ENCODE measurements at regions not wholly inside any gene's neighbourhood (a gene's known extent, or its start where the extent isn't known, plus 50 kb on each side); places are given as distances from the start of the nearest gene placed in this dataset.

DNA sequence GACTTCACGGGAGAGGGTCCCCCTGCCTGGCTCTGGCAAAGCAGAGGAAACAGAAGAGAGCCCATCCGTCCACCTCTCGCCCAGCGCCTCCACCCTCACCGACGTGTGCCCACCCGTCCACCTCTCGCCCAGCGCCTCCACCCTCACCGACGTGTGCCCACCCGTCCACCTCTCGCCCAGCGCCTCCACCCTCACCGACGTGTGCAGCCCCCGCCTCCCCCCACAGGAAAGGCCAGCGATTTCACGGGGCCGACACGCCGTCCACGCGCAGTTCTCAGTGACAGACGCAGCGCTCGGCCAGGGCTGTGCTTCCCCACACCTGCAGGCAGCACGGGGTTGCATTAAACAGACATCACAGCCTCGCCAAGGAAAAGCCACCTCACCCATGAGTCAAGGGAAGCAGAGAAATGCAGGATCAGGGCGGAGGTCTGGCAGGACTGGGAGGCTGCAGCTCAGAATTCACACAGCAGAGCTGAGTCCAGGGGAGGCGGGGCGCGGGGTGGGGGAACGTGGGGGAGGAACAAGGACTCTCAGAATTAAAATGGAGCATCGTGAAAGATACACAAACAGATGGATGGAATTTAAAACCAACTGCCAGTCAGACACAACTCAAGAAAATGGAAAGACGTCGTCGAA is 377.7 kb downstream of the BRD1 start:
- in situ Hi-C loops (cut with MboI; ENCODE audit: low sequenced_read_pairs): no loop called here

DNA sequence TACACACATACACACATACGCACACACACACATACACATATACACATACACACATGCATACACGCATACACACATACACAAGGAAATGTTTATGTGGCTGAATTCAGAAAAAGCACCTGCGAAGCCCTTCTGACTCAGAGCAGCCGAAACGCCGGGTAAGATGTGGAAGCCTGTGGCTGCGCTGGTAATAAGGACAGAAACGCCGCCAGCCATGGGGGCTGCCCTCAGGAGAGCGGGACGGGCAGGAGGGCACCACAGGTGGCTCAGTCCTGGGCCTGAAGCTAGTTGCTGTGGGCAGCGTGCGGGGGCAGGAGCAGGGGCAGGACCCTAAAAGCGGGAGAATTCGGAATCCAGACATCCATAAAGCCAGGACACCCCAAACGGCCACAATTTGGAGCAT is 378.3 kb downstream of the BRD1 start:
- in situ Hi-C loops (cut with MboI; ENCODE audit: low sequenced_read_pairs): no loop called here

- in situ Hi-C loops (cut with MboI; ENCODE audit: low sequenced_read_pairs): no loop called here
Measured at GRCh38 chr22:49448526-49448925, 379.1 kb downstream of the BRD1 start.

DNA sequence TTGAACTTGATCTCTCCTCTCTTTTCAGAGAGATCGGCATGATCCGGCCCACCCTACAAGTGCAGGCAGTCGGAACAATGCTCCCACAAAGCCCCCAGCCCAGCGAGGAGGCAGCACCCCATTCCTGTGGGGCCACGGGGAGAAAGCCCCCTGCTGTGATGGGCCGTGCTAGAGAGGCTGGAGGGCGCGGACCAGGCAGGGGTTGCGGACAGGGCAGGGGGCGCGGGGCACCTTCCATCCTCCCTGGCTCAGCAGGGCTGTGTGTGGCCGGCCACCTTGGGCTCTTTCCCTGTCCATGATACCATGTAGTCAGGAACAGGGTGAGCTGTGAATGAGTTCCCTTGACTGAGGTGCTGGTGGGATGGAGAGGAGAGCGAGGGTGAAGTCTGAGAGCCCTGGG is 379.8 kb downstream of the BRD1 start:
- in situ Hi-C loops (cut with MboI; ENCODE audit: low sequenced_read_pairs): no loop called here

DNA sequence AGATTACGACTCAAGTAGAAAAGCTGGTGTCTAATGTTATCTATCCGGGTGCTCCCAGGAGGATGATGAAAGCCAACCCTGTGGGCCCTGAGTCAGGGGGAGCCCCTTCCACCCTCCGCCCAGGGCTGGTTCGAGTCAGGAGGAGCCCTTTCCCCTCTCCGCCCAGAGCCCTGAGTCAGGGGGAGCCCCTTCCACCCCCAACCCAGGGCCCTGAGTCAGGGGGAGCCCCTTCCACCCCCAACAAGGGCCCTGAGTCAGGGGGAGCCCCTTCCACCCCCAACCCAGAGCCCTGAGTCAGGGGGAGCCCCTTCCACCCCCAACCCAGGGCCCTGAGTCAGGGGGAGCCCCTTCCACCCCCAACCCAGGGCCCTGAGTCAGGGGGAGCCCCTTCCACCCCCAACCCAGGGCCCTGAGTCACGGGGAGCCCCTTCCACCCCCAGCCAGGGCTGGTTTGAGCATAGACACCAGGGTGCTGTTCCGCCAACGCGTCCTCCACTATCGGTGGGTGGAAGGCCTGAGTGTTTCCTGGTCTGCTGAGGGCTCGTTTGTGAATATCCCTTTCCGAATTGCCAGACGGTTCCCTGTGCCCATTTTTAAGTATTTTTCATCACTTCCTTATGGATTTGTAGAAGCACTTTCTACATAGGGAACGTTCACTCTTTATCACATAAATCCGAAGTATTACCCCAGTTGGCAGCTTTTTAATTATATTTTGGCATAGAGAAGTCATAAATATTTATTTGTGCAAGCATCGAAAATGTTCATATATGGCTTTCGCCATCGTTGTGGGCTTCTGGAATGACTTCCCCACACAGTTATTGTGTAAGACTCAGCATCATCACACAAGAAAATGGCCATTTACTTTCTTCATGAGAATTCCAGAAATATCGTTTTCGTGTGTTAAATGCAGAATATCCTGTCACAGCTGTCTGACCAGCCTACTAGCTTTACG is 380.6 kb downstream of the BRD1 start:
- in situ Hi-C loops (cut with MboI; ENCODE audit: low sequenced_read_pairs): no loop called here

DNA sequence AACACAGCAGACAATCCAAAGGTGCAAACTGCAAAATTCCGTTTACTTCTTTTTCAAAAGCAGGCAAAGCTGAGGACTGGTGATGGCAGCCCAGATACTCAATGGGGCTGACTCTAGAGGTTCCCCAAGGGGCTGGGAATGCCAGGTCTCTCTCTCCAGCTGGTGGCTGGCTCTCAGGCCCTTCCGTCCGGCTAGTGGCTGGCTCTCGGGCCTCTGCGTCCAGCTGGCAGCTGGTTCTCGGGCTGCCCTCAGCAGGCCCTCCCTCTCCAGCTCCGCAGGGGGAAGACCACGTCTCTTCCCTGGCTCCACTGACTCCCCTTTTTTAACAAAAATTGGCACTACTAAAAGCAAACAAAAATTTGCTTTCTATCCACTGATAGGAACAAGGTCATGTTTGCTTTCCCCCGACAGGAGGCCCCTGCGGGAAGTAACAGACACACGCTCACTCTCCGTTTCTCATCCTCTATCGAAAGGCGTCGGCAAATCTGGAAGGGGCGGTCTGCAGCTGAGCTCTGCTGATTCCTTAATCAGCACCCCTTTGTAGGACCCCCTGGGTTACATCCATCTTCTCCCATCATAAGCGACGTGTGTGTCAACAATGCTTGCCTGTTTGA is 381.4 kb downstream of the BRD1 start:
- in situ Hi-C loops (cut with MboI; ENCODE audit: low sequenced_read_pairs): no loop called here

DNA sequence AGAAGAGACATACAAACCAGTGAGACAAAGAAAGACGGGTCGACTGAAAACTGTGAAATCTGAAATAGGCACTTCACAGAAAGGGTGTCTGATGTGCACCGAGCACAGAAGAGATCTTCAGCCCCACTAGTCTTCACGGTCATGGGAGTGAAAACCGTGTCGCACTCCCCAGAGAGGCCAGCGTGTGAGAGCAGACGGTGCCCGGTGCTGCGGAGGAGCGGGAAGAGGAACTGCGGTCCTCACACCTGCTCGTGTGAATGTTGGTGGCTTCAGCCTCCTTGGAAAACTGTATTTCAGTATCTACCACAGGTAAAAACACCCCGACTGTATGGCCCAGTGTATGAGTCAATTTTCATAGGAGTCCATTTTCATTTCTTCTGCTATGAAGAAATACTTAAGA is 382.9 kb downstream of the BRD1 start:
- in situ Hi-C loops (cut with MboI; ENCODE audit: low sequenced_read_pairs): no loop called here

DNA sequence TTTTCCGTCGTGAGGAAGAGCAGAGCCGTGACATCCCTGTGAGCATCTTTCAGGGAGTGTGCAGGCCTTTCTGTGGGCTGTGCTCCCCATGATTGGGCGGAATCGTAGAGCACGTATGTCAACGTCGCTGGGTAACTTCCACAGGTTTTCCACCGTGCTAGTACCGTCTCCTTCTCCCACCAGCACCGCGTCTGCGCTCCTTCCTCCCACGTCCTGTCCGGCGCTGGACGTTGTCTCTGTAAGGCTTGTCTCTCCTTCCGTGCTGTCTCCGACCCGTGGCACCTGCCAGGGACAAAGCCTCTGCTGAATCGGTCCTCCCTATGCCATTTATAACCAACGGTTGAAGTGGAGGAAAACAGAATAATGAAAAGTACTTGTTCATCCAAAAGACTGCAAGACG is 386.7 kb downstream of the BRD1 start:
- in situ Hi-C loops (cut with MboI; ENCODE audit: low sequenced_read_pairs): no loop called here

- in situ Hi-C loops (cut with MboI; ENCODE audit: low sequenced_read_pairs): no loop called here
Measured at GRCh38 chr22:49439373-49439772, 388.3 kb downstream of the BRD1 start.

DNA sequence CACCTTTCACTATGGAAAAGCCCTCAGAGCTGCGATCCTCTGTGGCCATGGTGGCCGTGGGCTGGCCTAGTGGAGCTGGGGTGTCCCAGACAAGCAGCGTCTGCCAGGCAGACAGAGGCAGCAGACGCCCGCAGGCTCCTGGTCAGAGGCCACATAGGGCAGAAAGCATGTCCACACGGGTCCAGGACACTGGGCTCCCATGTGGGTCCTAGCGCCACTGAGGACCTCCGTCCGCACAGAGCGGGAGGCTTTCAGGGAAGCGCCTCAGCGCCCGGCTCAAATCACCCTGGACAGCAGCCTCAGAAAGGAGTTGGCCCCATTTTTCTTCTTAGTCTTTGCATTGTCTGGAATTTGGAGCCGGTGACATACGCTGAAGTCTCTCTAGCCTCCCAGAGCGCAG is 389.7 kb downstream of the BRD1 start:
- in situ Hi-C loops (cut with MboI; ENCODE audit: low sequenced_read_pairs): no loop called here

DNA sequence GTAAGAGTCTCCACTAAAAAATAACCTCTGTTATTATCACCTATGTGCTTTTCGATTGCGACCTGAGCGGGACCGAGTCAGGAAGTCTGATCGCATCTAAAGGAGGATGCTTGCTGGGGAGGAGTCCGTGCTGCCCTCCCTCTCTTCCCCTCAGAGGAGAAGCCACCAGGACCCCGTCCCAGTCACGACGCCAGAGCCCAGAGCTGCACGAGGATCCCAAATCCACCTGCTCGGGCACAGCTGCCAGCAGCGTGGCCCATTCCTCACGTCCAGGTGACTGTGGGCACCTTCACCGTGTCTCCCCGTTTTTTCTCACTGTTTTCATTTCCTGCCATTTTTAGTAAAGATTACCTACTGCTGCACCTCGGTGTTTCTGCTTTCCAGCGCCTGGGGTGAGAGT is 390.3 kb downstream of the BRD1 start:
- in situ Hi-C loops (cut with MboI; ENCODE audit: low sequenced_read_pairs): no loop called here

DNA sequence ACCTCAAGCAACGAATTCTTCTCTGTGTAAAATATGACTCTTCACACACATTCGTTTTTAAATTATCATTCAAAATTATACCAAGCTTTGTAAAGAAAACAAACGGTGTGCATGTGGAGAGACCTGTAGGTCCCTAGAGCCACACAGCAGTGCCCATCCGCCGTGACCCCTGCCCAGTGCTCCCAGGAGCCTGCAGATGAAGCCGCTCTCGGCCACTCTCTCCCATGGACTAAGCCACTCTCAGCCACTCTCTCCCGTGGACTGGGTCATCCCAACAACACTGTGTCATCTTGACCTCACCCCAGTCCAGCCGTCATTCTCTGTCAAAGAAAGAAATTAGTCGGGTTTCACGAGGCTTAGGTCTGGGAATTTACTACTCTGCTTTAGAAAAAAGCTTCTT is 391.6 kb downstream of the BRD1 start:
- in situ Hi-C loops (cut with MboI; ENCODE audit: low sequenced_read_pairs): no loop called here

DNA sequence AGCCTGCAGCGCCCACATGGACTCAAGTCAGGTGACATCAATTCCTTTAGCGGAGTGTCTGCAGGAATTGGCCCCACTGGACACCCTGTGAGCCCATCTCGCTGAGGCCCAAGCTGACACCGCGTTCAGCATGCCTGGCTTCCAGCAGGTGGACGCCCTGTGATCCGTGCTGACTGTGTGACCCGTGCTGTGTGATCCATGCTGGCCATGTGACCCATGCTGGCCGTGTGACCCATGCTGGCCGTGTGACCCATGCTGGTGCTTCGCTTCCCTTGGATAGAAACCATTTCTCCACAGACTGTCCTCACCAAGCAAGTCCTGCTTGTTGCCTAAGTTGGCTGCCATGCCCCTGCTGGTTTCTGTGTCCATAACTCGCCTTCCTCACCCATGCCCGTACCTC is 392.1 kb downstream of the BRD1 start:
- in situ Hi-C loops (cut with MboI; ENCODE audit: low sequenced_read_pairs): no loop called here

DNA sequence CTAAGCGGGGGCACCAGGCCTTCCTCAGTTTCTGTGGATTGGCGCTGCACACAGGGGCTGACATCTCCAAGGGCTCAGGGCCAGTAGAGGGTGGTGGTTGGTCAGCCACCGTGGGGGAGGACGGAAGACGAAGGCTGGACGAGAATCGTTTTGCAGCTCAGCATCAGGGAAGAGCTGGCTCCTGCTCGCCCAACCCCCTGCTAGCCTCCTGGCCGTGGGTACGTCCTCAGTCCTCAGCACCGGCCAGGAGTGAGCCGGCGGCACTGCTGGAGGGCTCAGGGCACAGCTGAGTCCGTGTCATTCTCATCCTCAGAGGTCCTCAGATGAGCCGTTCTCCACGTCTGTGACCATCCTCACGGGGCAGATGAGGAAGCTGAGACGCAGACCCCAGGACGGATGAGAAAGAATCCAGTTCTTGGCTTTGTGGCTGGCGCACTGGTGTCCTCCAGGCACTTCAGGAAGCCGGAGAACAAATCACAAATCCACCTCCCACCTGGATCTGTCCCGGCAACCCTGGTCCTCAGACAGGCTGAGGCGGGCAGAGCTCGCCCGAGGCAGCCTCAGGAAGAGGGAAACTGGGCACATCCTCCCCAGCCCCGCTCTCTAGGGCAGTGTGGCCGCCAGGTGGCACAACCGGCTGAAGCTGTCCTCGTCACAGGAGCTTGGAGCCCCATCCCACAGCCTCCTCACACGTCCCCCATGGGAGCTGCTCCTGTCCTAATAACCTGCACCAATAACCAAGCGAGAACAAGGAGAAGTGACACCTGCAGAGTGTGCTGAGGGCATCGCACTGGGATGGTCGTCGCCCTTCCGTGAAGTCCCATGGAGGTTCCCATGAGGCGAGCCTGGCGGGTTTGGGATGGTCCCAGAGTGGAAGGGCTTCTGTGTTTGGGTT is 393.7 kb downstream of the BRD1 start:
- in situ Hi-C loops (cut with MboI; ENCODE audit: low sequenced_read_pairs): no loop called here

- in situ Hi-C loops (cut with MboI; ENCODE audit: low sequenced_read_pairs): no loop called here
Measured at GRCh38 chr22:49432897-49433443, 394.7 kb downstream of the BRD1 start.

GRCh38 chr22:49432211-49432896 is 395.3 kb downstream of the BRD1 start:
- in situ Hi-C loops (cut with MboI; ENCODE audit: low sequenced_read_pairs): no loop called here

DNA sequence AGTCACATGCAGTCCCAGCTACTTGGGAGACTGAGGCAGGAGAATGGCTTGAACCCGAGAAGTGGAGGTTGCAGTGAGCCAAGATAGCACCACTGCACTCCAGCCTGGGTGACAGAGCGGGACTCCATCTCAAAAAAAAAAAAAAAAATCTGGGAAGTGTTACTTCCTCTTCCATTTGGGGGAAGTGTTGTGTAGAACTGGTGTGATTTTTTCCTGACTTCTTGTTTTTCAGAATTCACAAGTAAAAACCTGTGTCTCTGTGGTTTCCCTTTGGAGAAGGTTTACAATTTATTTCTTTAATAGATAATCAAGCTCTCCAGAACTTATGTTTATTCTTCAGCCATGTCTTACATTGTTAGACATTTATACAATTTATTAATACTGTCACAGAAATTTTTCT is 396.1 kb downstream of the BRD1 start:
- in situ Hi-C loops (cut with MboI; ENCODE audit: low sequenced_read_pairs): no loop called here

GRCh38 chr22:49429066-49429465 is 398.6 kb downstream of the BRD1 start:
- in situ Hi-C loops (cut with MboI; ENCODE audit: low sequenced_read_pairs): no loop called here

DNA sequence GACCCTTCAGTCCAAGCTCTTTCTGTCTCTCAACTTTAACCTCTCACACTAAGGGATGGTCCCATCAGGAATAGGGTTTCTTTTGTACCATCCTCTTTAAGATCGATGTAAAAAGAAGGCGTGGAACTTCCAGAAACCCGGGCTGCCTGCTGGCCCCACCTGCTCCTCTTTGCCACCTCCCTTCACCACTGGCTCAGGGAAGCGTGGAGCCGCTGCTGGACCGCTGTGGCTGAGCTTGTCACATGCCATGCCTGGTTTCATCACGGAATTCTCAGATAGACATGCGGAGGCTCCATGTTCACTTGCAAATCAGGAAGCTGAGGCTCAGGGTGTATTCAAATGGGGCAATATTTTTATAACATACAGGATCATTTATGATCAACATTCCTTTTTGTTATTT is 399.7 kb downstream of the BRD1 start:
- in situ Hi-C loops (cut with MboI; ENCODE audit: low sequenced_read_pairs): no loop called here

DNA sequence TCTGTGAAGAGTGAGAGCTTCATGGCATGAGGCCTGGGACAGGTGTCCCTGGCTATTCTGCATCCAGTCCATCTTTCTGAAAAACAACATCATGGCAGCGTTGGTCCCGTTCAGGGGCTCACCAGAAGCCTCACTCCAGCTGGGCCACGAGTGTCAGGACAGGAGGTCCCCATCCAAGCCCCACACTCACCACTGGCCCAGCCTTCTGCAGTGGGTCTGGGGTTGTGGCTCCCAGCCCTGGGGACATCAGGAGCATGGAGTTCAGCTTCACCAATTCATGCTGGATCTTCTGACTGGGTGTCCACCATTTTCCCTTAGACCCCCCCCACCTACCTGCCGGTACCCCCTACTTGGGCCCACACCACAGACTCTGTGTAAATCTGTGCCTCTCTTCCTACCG is 400.3 kb downstream of the BRD1 start:
- in situ Hi-C loops (cut with MboI; ENCODE audit: low sequenced_read_pairs): no loop called here
